NCI-H2029 (cell line): ENCODE measurements at regions not wholly inside any gene's neighbourhood (a gene's known extent, or its start where the extent isn't known, plus 50 kb on each side); places are given as distances from the start of the nearest gene placed in this dataset.

ENCODE experiments used
- DNase-seq: peaks from one replicate; lab custom pipeline; 2025; lab: John Stamatoyannopoulos, UW

DNA sequence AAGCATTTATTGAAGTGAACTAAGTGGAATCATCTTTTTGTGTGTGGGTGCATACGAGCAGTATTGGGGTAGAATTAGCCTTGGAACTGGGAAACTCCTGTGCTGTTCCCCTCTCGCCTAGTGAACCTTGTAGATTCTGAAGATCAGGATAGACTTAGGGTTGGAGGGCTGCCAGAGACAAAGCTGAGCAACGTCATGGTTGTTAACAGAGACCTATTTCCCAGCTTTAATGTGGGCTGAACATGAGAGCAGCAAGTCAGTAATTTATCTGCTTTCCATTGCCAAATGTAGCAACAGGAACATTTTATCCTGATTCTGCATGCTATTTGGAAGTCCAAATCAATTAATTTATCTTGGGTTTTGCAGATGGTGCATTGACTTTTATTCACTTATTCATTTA lies 246.6 kb downstream of the IL20RB start:
- no peak for DNase-seq

- DNase-seq = no peak
These were observed 247.7 kb downstream of the IL20RB start for GRCh38 chr3:137205394-137206045.

- no peak for DNase-seq
These were observed 249.8 kb downstream of the IL20RB start for GRCh38 chr3:137207616-137208015.

- DNase-seq = no peak
These were observed 259.9 kb downstream of the IL20RB start for GRCh38 chr3:137217733-137218132.

DNA sequence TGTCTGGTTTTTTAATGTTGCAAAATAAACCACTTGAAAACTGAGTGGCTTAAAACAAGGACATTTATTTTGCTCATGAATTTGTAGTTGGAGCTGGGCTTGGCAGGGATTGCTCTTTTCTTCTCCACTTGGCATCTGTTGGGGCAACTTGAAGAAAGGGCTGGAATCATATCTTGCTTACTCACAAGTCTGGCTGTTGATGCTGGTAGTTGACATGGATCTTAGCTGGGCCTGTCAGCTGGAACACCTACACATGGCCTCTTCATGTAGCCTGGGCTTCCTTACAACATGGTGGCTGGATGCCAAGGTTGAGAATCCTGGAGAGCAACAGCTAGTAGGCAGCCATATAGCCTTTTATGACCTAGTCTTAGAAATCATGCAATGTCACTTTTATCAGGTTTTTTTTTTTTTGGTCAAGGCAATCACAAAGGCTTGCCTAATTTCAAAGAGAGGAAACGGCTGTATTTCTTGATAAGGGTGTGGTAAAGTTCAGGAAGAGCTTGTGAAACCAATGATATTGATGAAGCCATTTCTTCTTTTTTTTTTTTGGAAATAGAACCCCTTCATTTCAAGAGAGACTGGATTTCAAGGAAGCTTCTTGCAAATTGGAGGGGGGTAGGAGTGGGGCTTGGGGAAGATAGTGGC lies 262.1 kb downstream of the IL20RB start:
- no peak for DNase-seq

DNA sequence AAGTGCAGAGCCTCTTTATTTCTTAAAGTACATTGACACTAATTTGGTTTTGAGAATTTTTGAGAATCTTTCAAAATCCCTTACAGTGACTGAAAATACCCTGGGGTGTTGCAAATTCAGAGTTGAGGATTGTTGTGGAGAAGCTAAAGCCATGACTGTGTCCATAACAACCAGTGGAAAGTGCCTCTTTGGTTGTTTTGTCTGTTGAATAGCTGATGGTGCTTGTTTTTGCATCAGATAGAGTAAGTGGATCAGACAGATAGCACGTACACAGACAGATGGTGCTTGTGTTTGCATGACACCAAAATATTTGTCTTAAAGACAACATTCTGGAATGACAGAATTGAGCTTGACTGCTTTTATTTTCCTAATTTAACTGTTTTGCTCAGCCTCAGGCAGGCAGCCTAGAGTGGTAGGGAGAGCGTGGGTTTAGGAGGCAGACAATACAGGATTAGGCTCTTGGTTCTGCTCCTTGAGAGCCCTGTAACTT lies 265.0 kb downstream of the IL20RB start:
- DNase-seq = no peak

DNA sequence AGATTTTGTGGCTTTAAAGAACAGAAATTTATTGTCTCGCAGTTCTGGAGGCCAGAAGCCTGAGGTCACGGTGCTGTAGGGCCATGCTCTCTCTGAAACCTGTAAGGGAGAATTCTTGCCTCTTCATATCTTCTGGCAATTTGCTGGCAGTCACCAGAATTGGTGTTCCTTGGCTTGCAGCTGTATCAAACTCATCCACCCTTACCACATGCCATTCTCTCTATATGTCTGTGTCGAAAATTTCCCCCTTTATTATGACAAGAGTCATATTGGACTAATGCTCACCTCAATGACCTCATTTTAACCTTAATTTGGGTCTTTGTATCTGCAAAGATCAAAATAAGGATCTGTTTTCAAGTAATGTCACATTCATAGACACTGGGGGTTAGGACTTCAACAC lies 266.7 kb downstream of the IL20RB start:
- DNase-seq = no peak

GRCh38 chr3:137242836-137243400 lies 285.1 kb downstream of the IL20RB start:
- no peak for DNase-seq

GRCh38 chr3:137246491-137246890 lies 288.7 kb downstream of the IL20RB start:
- no peak for DNase-seq

DNA sequence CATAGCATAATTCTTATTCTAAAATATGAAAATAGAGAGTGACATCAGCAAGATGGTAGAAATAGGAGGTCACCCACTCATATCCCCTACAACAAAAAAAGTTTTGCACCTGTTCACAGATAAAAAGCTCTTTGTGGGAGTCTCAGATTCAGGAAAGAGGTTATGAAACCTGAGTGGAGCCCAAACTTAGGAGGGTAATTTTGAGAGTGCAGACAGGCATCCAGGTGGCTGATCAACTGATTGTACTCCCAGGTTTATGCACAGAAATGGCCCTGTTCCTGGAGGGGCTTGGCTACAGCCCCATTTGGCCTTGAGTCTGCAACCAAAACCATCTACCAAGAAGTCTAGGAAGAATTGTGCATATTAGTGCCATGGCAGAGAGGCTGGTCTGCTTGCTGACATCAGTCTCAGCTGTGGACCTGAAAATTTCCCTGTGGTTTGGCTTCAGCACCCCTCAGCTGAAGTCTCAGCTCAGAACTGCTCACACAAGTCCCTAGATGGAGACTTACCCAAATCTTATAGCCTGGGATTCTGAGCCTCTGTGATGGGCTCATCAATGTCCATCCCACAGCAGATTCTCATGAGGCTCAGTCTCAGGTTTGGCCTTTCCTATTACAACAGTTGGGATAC lies 291.6 kb downstream of the IL20RB start:
- no peak for DNase-seq

DNA sequence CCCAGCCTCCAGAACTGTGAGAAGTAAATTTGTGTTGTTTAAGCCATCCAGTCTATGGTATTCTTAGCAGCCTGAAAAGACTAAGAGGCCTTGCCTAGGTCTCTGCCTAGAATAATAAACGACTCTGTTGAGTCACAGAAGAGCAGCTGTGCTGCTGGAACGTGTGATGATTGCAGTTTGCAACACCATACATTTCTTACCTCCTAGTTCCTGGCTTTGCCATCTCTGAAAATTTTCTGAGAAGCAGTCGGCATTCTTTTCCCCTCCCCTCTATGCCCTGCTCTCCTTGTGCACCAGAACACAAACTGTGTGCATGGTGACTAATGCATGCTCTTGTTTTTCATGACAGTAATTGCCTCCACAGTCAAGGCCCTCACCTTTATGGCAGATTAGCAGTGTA lies 301.3 kb downstream of the IL20RB start:
- no peak for DNase-seq

DNA sequence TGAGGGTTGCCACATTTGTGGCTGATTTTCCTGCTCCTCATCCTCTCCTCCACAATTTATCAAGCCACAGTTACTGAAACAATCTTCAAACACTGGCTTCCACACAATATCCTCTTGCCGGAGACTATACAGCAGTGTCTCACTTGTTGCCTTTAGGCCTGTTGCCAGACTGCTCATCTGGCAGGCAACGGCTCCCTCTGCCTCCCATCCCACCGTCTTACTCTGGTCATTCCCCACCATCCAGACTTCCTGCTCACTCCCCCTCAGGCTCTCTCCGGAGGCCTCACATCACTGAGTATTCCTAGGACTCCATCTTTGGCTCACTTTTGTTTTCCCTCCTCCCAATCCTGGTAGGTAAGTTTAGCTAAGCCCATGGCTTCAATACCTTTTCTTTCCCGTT lies 301.9 kb downstream of the IL20RB start:
- DNase-seq = no peak

GRCh38 chr3:137264071-137264820 lies 306.5 kb downstream of the IL20RB start:
- DNase-seq = peak; percentile 50

DNA sequence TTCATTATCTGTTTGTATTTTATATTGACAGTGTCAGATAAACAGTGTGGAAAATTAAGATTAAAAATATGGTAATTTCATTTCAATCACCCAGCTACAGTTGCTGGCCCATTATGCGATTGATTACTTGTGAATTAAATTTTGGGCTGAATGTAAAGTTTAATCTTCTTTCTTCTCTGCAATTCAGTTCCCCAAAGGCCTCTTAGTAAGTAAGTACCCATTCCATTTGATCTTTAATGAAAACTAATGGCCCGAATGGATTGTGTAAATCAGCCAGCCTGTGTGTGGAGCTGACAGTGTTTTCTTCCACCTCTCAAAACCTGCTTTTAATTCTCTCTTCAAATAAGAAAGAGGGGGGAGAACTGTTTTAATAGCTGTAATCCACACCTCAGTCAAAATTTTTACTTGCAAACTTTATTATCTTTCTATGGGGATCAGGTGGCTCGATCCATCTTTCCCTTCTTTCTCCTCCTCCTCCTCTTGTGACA lies 307.1 kb downstream of the IL20RB start:
- no peak for DNase-seq

DNA sequence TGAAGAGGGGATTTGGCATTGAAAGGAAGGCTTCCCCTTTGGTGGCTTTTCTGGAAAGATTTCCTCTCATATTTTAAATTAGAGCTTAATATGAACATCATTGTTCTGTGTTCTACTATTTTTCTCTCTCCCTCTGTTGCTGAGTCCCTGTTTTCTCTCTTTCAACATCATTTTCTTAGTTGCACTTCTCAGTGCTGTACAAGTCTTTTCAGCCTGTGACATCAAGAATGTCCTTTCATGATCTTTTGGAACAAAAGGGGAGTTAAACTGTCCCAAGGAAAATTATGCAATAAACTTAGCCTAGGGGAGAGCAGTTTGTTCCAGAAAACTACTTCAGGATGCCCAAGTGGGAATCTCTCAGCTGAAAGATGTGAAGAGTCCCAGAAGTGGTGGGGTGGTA lies 325.1 kb downstream of the IL20RB start:
- no peak for DNase-seq

- no peak for DNase-seq
These were observed 328.1 kb downstream of the IL20RB start for GRCh38 chr3:137285924-137286323.

- DNase-seq = no peak
These were observed 335.3 kb downstream of the IL20RB start for GRCh38 chr3:137293086-137293485.

- DNase-seq = no peak
These were observed 336.4 kb downstream of the IL20RB start for GRCh38 chr3:137294139-137294538.

- DNase-seq = no peak
These were observed 337.1 kb downstream of the IL20RB start for GRCh38 chr3:137294839-137295238.

DNA sequence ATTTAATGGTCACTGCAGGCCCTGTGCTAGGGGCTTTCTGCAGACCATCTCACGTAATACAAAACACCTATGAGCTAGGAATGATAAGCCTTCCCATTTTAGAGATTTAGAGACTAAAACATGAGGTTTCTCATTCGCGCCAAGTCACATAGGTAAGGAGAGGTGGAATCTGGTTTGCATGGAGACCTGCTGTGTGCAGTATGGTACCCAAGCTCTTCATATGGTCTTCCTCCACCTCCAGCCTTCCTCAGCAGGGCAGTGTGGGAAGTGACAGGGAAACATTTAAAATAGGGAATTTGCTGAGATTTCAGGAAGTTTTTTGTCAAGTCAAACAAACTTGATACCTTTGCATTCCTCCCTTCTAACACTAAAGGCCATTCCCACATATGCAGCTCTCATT lies 337.6 kb downstream of the IL20RB start:
- DNase-seq = no peak

- no peak for DNase-seq
These were observed 338.3 kb downstream of the IL20RB start for GRCh38 chr3:137296116-137296515.

GRCh38 chr3:137297770-137298169 lies 340.0 kb downstream of the IL20RB start:
- DNase-seq = no peak
